Right atrium auricular region (tissue), 2 donors: ENCODE measurements at regions not wholly inside any gene's neighbourhood (a gene's known extent, or its start where the extent isn't known, plus 50 kb on each side); places are given as distances from the start of the nearest gene placed in this dataset.
A peak's percentile ranks its signal among the peaks of the same experiment; 100 is the strongest.
"Not testable (repeated sequence)": the region's sequence is repeated elsewhere in the genome, so short reads cannot be mapped to it uniquely, and the experiment has no call there.

Experiments used
- DNase-seq: peaks from one replicate; pipeline ENCODE4 v3.0.0-alpha.2; 2019; ENCODE audit warnings: low spot score
- H3K27ac ChIP-seq, 2 donors: fragments of 200-600 bp; sonication (generic); 1 replicate in 1 of 2; 2 replicates in 1 of 2; pipeline ENCODE4 v1.5.1; 2016 to 2019
- H3K27me3 ChIP-seq, 2 donors: fragments of 200-600 bp; sonication (generic); one replicate each; pipeline versions ENCODE4 v1.5.1 to v1.6.0; 2017 to 2019
- H3K36me3 ChIP-seq: fragments of 200-600 bp; sonication (generic); one replicate; pipeline ENCODE4 v1.5.1; 2016
- H3K4me1 ChIP-seq, 2 donors: fragments of 200-600 bp; sonication (generic); one replicate each; pipeline versions ENCODE4 v1.5.1 to v1.6.0; 2017 to 2019
- H3K4me3 ChIP-seq, 2 donors: fragments of 200-600 bp; sonication (generic); 1 replicate in 1 of 2; 2 replicates in 1 of 2; pipeline ENCODE4 v1.5.1; 2017 to 2019; ENCODE audit warnings: mild to moderate bottlenecking in 1 of 2, moderate library complexity in 1 of 2
- H3K9me3 ChIP-seq, 2 donors: fragments of 200-600 bp; sonication (generic); one replicate each; pipeline ENCODE4 v1.5.1; 2019
- TF ChIP-seq, protein P1 (sequence below), 2 donors: fragments of 200-600 bp; sonication (generic); IDR thresholded peaks; one replicate each; pipeline ENCODE4 v1.5.1; 2019; ENCODE audit warnings: antibody characterized with exemption in 2 of 2

DNA sequence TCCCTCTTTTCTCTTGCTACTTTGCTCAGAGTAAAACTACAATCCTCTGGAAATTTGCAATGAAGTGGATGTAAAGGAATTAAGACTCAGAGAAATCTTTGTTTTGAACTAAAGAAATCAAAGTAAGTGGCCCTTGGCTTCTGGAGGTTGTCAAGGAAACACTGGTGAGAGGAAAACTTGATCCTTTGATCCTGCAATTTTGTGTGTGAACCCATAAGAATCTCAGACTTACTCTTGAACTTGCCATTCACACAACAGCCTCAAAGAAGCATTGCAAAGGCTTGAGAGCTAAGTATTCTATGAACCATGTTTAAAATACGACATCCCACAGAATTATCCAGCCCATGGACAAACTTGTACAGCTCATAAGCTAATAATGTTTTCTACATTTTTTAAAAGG is 827.5 kb downstream of the TAF11L14 start:
- no peak for DNase-seq
- H3K9me3 ChIP-seq, result no peaks in the 10 kb centered on the region
- no peaks in the 10 kb centered on the region for H3K4me1 ChIP-seq
- H3K27me3 ChIP-seq, result no peaks in the 10 kb centered on the region
- no peak overlapping the region for H3K4me3 ChIP-seq
- no peak overlapping the region for H3K27ac ChIP-seq
- TF ChIP-seq, protein P1, sequence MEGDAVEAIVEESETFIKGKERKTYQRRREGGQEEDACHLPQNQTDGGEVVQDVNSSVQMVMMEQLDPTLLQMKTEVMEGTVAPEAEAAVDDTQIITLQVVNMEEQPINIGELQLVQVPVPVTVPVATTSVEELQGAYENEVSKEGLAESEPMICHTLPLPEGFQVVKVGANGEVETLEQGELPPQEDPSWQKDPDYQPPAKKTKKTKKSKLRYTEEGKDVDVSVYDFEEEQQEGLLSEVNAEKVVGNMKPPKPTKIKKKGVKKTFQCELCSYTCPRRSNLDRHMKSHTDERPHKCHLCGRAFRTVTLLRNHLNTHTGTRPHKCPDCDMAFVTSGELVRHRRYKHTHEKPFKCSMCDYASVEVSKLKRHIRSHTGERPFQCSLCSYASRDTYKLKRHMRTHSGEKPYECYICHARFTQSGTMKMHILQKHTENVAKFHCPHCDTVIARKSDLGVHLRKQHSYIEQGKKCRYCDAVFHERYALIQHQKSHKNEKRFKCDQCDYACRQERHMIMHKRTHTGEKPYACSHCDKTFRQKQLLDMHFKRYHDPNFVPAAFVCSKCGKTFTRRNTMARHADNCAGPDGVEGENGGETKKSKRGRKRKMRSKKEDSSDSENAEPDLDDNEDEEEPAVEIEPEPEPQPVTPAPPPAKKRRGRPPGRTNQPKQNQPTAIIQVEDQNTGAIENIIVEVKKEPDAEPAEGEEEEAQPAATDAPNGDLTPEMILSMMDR (IDR thresholded peaks at IDR 0.05), result no peak
- no peaks in the 10 kb centered on the region for H3K36me3 ChIP-seq

DNA sequence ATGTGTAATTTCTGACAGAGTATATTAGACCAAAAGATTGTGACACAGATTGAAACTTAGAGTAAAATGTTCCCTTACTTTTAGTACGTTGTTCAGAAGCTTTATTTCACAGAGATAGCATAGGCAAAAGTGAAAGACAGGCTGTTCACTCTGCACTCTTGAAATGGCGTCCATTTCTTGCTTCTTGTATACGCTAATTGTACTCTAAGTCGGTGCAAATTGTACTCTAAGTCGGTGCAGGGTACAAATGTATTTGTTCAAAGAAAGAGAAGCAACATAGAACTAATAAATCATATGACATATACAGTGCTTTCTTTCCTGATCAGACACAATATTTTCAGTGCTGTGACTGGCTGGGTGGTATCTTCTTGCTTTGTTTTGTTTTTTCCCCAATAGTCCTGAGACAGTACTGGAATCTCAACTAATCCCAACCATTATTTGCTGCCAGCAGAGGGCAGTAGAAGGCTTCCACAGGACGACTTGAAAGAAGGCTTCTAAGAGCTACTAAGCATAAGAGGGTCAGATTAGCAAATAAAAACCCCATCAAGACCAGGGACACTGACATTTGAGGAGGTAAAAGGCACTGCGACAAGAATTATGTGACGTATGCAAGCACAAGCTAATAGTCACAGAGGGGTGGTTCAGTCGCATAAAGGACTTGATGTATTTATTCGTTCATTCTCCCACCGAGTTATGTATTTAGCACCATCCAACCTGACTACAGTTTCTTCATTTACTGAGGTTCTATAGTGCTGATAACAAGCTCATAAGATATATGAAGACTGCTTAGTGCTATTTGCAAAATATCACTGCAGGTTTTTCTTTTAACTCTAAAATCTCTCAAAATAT is 831.8 kb downstream of the TAF11L14 start:
- DNase-seq, result no peak
- TF ChIP-seq, protein P1 (IDR thresholded peaks at IDR 0.05), result peak in 1 of 2 donors; percentile 68
- no peaks in the 10 kb centered on the region for H3K4me1 ChIP-seq
- no peaks in the 10 kb centered on the region for H3K9me3 ChIP-seq
- no peaks in the 10 kb centered on the region for H3K36me3 ChIP-seq
- H3K27me3 ChIP-seq, result no peaks in the 10 kb centered on the region
- no peak overlapping the region for H3K4me3 ChIP-seq
- no peak overlapping the region for H3K27ac ChIP-seq

- TF ChIP-seq, protein P1 (IDR thresholded peaks at IDR 0.05), result no peak
- no peak for DNase-seq
- no peaks in the 10 kb centered on the region for H3K27me3 ChIP-seq
- no peaks in the 10 kb centered on the region for H3K9me3 ChIP-seq
- no peaks in the 10 kb centered on the region for H3K4me1 ChIP-seq
- H3K27ac ChIP-seq, result no peak overlapping the region
- H3K36me3 ChIP-seq, result no peaks in the 10 kb centered on the region
- no peak overlapping the region for H3K4me3 ChIP-seq
These were observed 832.5 kb downstream of the TAF11L14 start for GRCh38 chr5:18466731-18467130.

DNA sequence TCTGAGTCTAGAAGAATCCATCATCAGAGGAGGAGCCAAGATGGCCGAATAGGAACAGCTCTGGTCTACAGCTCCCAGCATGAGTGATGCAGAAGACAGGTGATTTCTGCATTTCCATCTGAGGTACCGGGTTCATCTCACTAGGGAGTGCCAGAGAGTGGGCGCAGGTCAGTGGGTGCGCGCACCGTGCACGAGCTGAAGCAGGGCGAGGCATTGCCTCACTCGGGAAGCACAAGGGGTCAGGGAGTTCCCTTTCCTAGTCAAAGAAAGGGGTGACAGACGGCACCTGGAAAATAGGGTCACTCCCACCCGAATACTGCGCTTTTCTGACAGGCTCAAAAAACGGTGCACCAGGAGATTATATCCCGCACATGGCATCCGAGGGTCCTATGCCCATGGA is 837.5 kb downstream of the TAF11L14 start:
- not testable (repeated sequence) for H3K4me3 ChIP-seq, H3K36me3 ChIP-seq

DNA sequence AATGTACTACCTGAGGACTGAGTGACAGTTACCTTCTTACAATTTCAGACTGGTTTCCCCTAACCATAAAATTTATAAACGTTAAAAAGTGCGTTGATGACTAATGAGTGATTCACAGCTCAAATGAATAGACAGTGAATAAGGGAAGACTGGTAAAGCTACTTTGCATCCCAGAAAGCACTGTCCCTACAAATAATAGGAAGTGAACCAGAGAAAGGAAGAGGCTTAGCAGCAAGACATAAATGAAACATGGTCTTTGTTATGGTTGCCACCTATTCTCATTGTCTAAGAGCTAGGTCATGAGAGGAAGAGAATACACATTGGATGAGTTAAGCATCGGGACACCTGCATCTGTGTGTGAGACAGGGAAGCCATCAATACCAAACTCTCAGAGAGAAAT is 849.2 kb downstream of the TAF11L14 start:
- Histone ChIP-seq H3K27ac (no peak overlapping the region), H3K4me1 (no peaks in the 10 kb centered on the region), H3K36me3 (no peaks in the 10 kb centered on the region), H3K27me3 (no peaks in the 10 kb centered on the region), H3K4me3 (no peak overlapping the region), H3K9me3 (no peaks in the 10 kb centered on the region)
- DNase-seq, result no peak
- TF ChIP-seq, protein P1 (IDR thresholded peaks at IDR 0.05), result no peak

More for the DNA sequence above, 837.5 kb downstream of the TAF11L14 start:
- not testable (repeated sequence) for H3K27ac ChIP-seq, H3K27me3 ChIP-seq, DNase-seq, H3K9me3 ChIP-seq, H3K4me1 ChIP-seq

DNA sequence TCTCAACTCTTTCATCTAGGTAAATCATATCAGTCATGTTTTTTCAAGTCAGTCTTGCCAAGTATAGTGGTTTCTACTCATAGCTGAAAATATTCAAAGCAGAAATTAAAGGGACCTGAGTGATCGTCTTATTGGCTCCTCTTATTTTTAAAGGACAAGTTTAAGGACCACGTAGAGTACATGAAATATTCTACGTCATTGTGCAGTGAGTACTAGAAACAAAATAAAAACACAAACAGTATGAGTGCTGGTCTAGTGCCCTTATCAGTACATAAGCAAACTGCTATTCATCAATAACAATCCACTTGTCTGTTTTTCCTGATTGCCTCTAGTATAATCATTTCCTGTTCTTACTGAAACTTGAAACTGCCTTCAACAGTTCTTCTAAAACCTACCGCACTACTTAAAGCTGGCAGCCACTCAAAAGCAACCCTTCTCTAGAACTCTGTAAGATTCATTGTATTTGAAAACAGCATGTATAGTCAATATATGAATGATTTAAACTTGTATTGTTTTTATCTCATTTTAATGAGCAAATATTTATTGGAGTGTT is 853.7 kb downstream of the TAF11L14 start:
- Histone ChIP-seq H3K27me3 (no peaks in the 10 kb centered on the region), H3K4me3 (no peak overlapping the region), H3K27ac (no peak overlapping the region), H3K9me3 (no peaks in the 10 kb centered on the region), H3K36me3 (no peaks in the 10 kb centered on the region), H3K4me1 (no peaks in the 10 kb centered on the region)
- no peak for DNase-seq
- TF ChIP-seq, protein P1 (IDR thresholded peaks at IDR 0.05), result no peak
